ENCODE measurements at regions not wholly inside any gene's neighbourhood (a gene's known extent, or its start where the extent isn't known, plus 50 kb on each side); places are given as distances from the start of the nearest gene placed in this dataset.

- no peak for TF ChIP-seq CTCF (IDR thresholded peaks at IDR 0.05)
- no peak for TF ChIP-seq POLR2A (IDR thresholded peaks at IDR 0.05)
- Histone ChIP-seq H3K27me3 (no peaks in the 10 kb centered on the region), H3K36me3 (no peaks in the 10 kb centered on the region), H3K27ac (no peak overlapping the region), H3K4me1 (no peaks in the 10 kb centered on the region), H3K9me3 (peaks cover 3% of the 10 kb centered on the region), H3K4me3 (no peak overlapping the region)
- intact Hi-C loops (cut with DNase I): no loop called here
- DNase-seq (ENCODE audit: extremely low spot score in 2 of 2): no peak
Measured at GRCh38 chr6:122248844-122249243, 150.6 kb upstream of the HSF2 start.

DNA sequence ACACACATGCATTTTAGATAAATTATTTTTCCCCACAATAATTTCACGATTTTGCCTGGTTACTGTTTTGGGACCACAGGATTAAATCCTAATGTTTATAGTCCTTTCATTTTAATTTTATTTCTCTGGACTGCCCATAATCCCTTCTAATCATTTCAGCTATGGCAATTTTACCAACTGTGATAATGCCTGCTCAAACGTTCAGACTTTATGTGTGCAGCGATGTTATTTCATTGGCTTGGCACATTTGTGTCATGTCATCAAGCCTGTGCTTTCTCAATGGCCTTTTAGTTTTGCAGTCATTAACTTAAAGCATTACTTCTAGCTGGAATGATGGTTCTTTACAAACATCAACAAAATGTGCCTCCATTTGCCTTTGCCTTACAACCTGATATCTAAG, 140.6 kb upstream of the HSF2 start:
- intact Hi-C loops (cut with DNase I): no loop called here
- no peak for DNase-seq (ENCODE audit: extremely low spot score in 2 of 2)
- no peak overlapping the region for H3K4me3 ChIP-seq
- H3K36me3 ChIP-seq: no peaks in the 10 kb centered on the region
- no peaks in the 10 kb centered on the region for H3K9me3 ChIP-seq
- TF ChIP-seq POLR2AphosphoS5 (IDR thresholded peaks at IDR 0.05; ENCODE audit: insufficient read depth in 1 of 2, low read depth in 1 of 2) (no peak), POLR2A (IDR thresholded peaks at IDR 0.05) (no peak), CTCF (IDR thresholded peaks at IDR 0.05) (no peak)
- no peaks in the 10 kb centered on the region for H3K27me3 ChIP-seq
- H3K27ac ChIP-seq: no peak overlapping the region
- H3K4me1 ChIP-seq: no peaks in the 10 kb centered on the region

- H3K36me3 ChIP-seq: no peaks in the 10 kb centered on the region
- DNase-seq (ENCODE audit: extremely low spot score in 2 of 2): no peak
- H3K4me1 ChIP-seq: no peaks in the 10 kb centered on the region
- H3K27ac ChIP-seq: no peak overlapping the region
- no peak overlapping the region for H3K4me3 ChIP-seq
- intact Hi-C loops (cut with DNase I): no loop called here
- TF ChIP-seq POLR2A (IDR thresholded peaks at IDR 0.05): no peak
- TF ChIP-seq CTCF (IDR thresholded peaks at IDR 0.05): no peak
- no peak for TF ChIP-seq POLR2AphosphoS5 (IDR thresholded peaks at IDR 0.05; ENCODE audit: insufficient read depth in 1 of 2, low read depth in 1 of 2)
- no peaks in the 10 kb centered on the region for H3K9me3 ChIP-seq
- H3K27me3 ChIP-seq: no peaks in the 10 kb centered on the region
Measured at GRCh38 chr6:122264557-122264956, 134.9 kb upstream of the HSF2 start.

DNA sequence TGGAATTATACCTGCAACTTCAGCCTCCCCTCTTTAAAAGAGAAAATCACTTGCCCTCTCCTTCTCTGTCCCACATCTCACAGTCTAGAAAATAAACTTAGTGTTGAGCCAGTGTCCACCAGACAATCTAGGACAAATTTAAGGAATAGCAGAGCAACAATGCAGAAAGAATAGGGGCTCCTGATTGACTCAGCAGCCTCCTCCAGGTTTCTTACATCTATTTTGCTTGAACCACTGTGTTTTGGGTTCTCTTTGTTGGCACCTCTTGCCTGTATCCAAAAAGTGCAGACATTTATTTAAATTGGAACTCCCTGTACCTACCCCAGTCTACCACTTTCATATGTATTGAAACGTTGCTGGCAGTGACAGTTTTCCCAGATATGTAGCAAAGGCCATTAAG, 133.7 kb upstream of the HSF2 start:
- TF ChIP-seq CTCF (IDR thresholded peaks at IDR 0.05) (no peak), POLR2AphosphoS5 (IDR thresholded peaks at IDR 0.05; ENCODE audit: insufficient read depth in 1 of 2, low read depth in 1 of 2) (no peak), POLR2A (IDR thresholded peaks at IDR 0.05) (no peak)
- intact Hi-C loops (cut with DNase I): no loop called here
- Histone ChIP-seq H3K36me3 (no peaks in the 10 kb centered on the region), H3K4me1 (no peaks in the 10 kb centered on the region), H3K27ac (no peak overlapping the region), H3K4me3 (no peak overlapping the region), H3K27me3 (no peaks in the 10 kb centered on the region), H3K9me3 (no peaks in the 10 kb centered on the region)
- no peak for DNase-seq (ENCODE audit: extremely low spot score in 2 of 2)

DNA sequence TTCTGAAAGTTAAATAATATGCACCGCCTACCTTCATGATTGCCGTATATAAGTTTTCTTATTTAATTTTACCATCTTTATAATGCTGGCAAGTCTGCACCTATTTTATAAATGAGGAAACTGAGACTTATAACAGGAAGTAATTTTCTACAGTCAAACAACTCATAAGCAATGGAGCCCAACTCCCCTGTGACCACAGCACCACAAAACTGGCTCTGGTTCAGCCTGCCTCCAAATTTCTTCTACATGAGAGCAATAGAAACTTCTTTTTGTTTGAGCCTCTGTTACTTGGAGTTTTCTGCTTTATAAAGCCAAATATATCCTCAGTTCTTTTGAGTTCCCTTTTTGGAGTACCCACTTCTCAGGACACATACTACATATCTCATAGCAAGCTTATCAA, 131.1 kb upstream of the HSF2 start:
- H3K27me3 ChIP-seq: no peaks in the 10 kb centered on the region
- no peak for DNase-seq (ENCODE audit: extremely low spot score in 2 of 2)
- TF ChIP-seq CTCF (IDR thresholded peaks at IDR 0.05) (no peak), POLR2A (IDR thresholded peaks at IDR 0.05) (no peak), POLR2AphosphoS5 (IDR thresholded peaks at IDR 0.05; ENCODE audit: insufficient read depth in 1 of 2, low read depth in 1 of 2) (no peak)
- no peak overlapping the region for H3K27ac ChIP-seq
- no peaks in the 10 kb centered on the region for H3K36me3 ChIP-seq
- intact Hi-C loops (cut with DNase I): no loop called here
- H3K9me3 ChIP-seq: no peaks in the 10 kb centered on the region
- H3K4me1 ChIP-seq: no peaks in the 10 kb centered on the region
- H3K4me3 ChIP-seq: no peak overlapping the region

Data from vagina (tissue), 2 donors.